Right cardiac atrium (tissue), 5 donors: ENCODE measurements at regions not wholly inside any gene's neighbourhood (a gene's known extent, or its start where the extent isn't known, plus 50 kb on each side); places are given as distances from the start of the nearest gene placed in this dataset.
"Not testable (repeated sequence)": the region's sequence is repeated elsewhere in the genome, so short reads cannot be mapped to it uniquely, and the experiment has no call there.

Experiments
- ATAC-seq, 2 donors: fragments of 200-7000 bp; cut with Tn5 transposase; one replicate each; pipeline versions ENCODE4 v1.8.0 to v1.9.1; 2020; ENCODE audit warnings: moderate library complexity in 2 of 2, mild to moderate bottlenecking in 1 of 2
- DNase-seq, 3 donors: peaks; one replicate each; pipeline ENCODE4 v3.0.0-alpha.2; 2020
- H3K27ac ChIP-seq: one replicate; pipeline ENCODE4 v1.5.1; 2013; ENCODE audit warnings: mild to moderate bottlenecking, low read length, control low read depth, moderate library complexity
- H3K27me3 ChIP-seq: one replicate; pipeline ENCODE4 v1.6.1; 2013; ENCODE audit not compliant: control insufficient read depth, insufficient read depth
- H3K4me1 ChIP-seq: one replicate; pipeline ENCODE4 v1.6.1; 2013; ENCODE audit warnings: low read length; ENCODE audit not compliant: control insufficient read depth, insufficient read depth
- H3K4me3 ChIP-seq: one replicate; pipeline ENCODE4 v1.5.1; 2013; ENCODE audit warnings: low read length, control low read depth
- H3K9me3 ChIP-seq: one replicate; pipeline ENCODE4 v1.6.1; 2013; ENCODE audit warnings: low read length; ENCODE audit not compliant: control insufficient read depth
- WGBS: extraction: QIAGEN DNeasy Blood & Tissue Kit; methylation state at CpG from one replicate; pipeline ENCODE4 v1.1.7; 2013; 5-methylcytosine and 5-hydroxymethylcytosine counted together
- intact Hi-C, 4 donors: fragments of 100-400 bp; cut with DNase I; formaldehyde crosslinking; loops; one replicate each; pipeline versions ENCODE4 v1.11.0 to v1.14.0; 2022 to 2023
- donor health status: healthy with polysubstance abuse.
- donor health status: DM: no; HTN: yes; CAD: no.
- donor health status: DM: no; HTN: no; CAD: no.
- donor health status: DM: no; HTN: yes; CAD: no; lungs with severe emphysema.
- donor health status: DM: yes; HTN: yes; CAD: no.

- intact Hi-C loops, H3K27me3 ChIP-seq, DNase-seq, H3K4me1 ChIP-seq, H3K4me3 ChIP-seq, H3K9me3 ChIP-seq, ATAC-seq, H3K27ac ChIP-seq: not testable (repeated sequence)
- 74% methylated on average over 1 of the region's 1 CpG for WGBS
Measured at GRCh38 chr13:72545895-72546294, 181.5 kb downstream of the MZT1 start.

GRCh38 chr13:72545030-72545719 lies 182.3 kb downstream of the MZT1 start:
- intact Hi-C loops = no loop called here
- Histone ChIP-seq H3K27ac (no peak overlapping the region), H3K4me1 (no peaks in the 10 kb centered on the region), H3K4me3 (no peak overlapping the region), H3K27me3 (no peaks in the 10 kb centered on the region), H3K9me3 (no peaks in the 10 kb centered on the region)
- ATAC-seq (no peak), DNase-seq (no peak)
- WGBS = 70% methylated on average over 4 of the region's 4 CpGs

- WGBS = 81% methylated on average over 2 of the region's 2 CpGs
- H3K4me3 ChIP-seq = no peak overlapping the region
Measured at GRCh38 chr13:72544042-72544441, 183.4 kb downstream of the MZT1 start.

GRCh38 chr13:72542241-72542640 lies 185.2 kb downstream of the MZT1 start:
- 93% methylated on average over 3 of the region's 3 CpGs for WGBS
- no peak for ATAC-seq
- no peak overlapping the region for H3K27ac ChIP-seq
- intact Hi-C loops = no loop called here
- no peak for DNase-seq
- H3K9me3 ChIP-seq = no peaks in the 10 kb centered on the region
- H3K4me1 ChIP-seq = no peaks in the 10 kb centered on the region
- no peaks in the 10 kb centered on the region for H3K27me3 ChIP-seq
- H3K4me3 ChIP-seq = no peak overlapping the region

More at GRCh38 chr13:72544042-72544441, 183.4 kb downstream of the MZT1 start:
- Histone ChIP-seq H3K9me3 (no peaks in the 10 kb centered on the region), H3K27ac (no peak overlapping the region), H3K27me3 (no peaks in the 10 kb centered on the region), H3K4me1 (no peaks in the 10 kb centered on the region)
- ATAC-seq (no peak), DNase-seq (no peak)
- intact Hi-C loops = no loop called here

GRCh38 chr13:72541674-72542073 lies 185.8 kb downstream of the MZT1 start:
- Histone ChIP-seq H3K27me3 (no peaks in the 10 kb centered on the region), H3K27ac (no peak overlapping the region), H3K4me1 (no peaks in the 10 kb centered on the region), H3K9me3 (no peaks in the 10 kb centered on the region), H3K4me3 (no peak overlapping the region)
- no peak for ATAC-seq
- WGBS = 92% methylated on average over 6 of the region's 6 CpGs
- DNase-seq = no peak
- intact Hi-C loops = no loop called here

- Histone ChIP-seq H3K27ac (no peak overlapping the region), H3K4me3 (no peak overlapping the region), H3K9me3 (no peaks in the 10 kb centered on the region), H3K4me1 (no peaks in the 10 kb centered on the region), H3K27me3 (no peaks in the 10 kb centered on the region)
- DNase-seq (no peak), ATAC-seq (no peak)
- WGBS = 95% methylated on average over 4 of the region's 4 CpGs
- intact Hi-C loops = no loop called here
Measured at GRCh38 chr13:72540881-72541280, 186.5 kb downstream of the MZT1 start.

GRCh38 chr13:72539925-72540324 lies 187.5 kb downstream of the MZT1 start:
- H3K9me3 ChIP-seq = no peaks in the 10 kb centered on the region
- no peak for ATAC-seq
- DNase-seq = no peak
- no peak overlapping the region for H3K4me3 ChIP-seq
- intact Hi-C loops = no loop called here
- H3K27me3 ChIP-seq = no peaks in the 10 kb centered on the region
- H3K27ac ChIP-seq = no peak overlapping the region
- 71% methylated on average over 1 of the region's 1 CpG for WGBS
- no peaks in the 10 kb centered on the region for H3K4me1 ChIP-seq

GRCh38 chr13:72537782-72538181 lies 189.6 kb downstream of the MZT1 start:
- ATAC-seq (no peak), DNase-seq (no peak)
- no peaks in the 10 kb centered on the region for H3K9me3 ChIP-seq
- intact Hi-C loops = no loop called here
- no peak overlapping the region for H3K27ac ChIP-seq
- WGBS = 92% methylated on average over 2 of the region's 2 CpGs
- no peaks in the 10 kb centered on the region for H3K4me1 ChIP-seq
- H3K27me3 ChIP-seq = no peaks in the 10 kb centered on the region
- H3K4me3 ChIP-seq = no peak overlapping the region

- DNase-seq (no peak), ATAC-seq (peak in 1 of 2 donors; percentile 33)
- peak overlapping the region; percentile 30 for H3K4me3 ChIP-seq
- no peaks in the 10 kb centered on the region for H3K4me1 ChIP-seq
- H3K27ac ChIP-seq = no peak overlapping the region
- no peaks in the 10 kb centered on the region for H3K9me3 ChIP-seq
- WGBS = 38% methylated on average over 2 of the region's 2 CpGs
- intact Hi-C loops = no loop called here
- no peaks in the 10 kb centered on the region for H3K27me3 ChIP-seq
Measured at GRCh38 chr13:72537395-72537780, 190.0 kb downstream of the MZT1 start.

- no peak overlapping the region for H3K27ac ChIP-seq
- intact Hi-C loops = no loop called here
- ATAC-seq = peak in 1 of 2 donors; percentile 70
- H3K4me3 ChIP-seq = peak overlapping the region; percentile 30
- peak in 1 of 3 donors; percentile 58 for DNase-seq
- no peaks in the 10 kb centered on the region for H3K4me1 ChIP-seq
- 51% methylated on average over 11 of the region's 11 CpGs for WGBS
- no peaks in the 10 kb centered on the region for H3K9me3 ChIP-seq
- no peaks in the 10 kb centered on the region for H3K27me3 ChIP-seq
Measured at GRCh38 chr13:72536714-72537394, 190.6 kb downstream of the MZT1 start.

- WGBS = 73% methylated on average over 2 of the region's 2 CpGs
- H3K4me1 ChIP-seq = no peaks in the 10 kb centered on the region
- no peaks in the 10 kb centered on the region for H3K27me3 ChIP-seq
- no peak overlapping the region for H3K27ac ChIP-seq
- H3K4me3 ChIP-seq = no peak overlapping the region
- no peak for ATAC-seq
- intact Hi-C loops = no loop called here
- no peaks in the 10 kb centered on the region for H3K9me3 ChIP-seq
- no peak for DNase-seq
Measured at GRCh38 chr13:72534951-72535640, 192.3 kb downstream of the MZT1 start.
